Ovary (tissue), 3 donors: ENCODE measurements at regions not wholly inside any gene's neighbourhood (a gene's known extent, or its start where the extent isn't known, plus 50 kb on each side); places are given as distances from the start of the nearest gene placed in this dataset.

Source experiments
- EP300 ChIP-seq: sonication (generic); formaldehyde crosslinking; IDR thresholded peaks from one replicate; pipeline ENCODE4 v1.6.1; 2017; ENCODE audit warnings: antibody characterized with exemption
- POLR2A ChIP-seq: fragments of 450-650 bp; IDR thresholded peaks from one replicate; pipeline ENCODE4 v1.6.1; 2017; ENCODE audit warnings: antibody characterized with exemption, mild to moderate bottlenecking, moderate library complexity
- TF ChIP-seq, protein P1 (sequence below), 3 donors: fragments of 450-650 bp in 2 of 3; fragments of 200-600 bp in 1 of 3; IDR thresholded peaks; one replicate each; pipeline versions ENCODE4 v1.5.1 to v1.8.0; 2016 to 2022; ENCODE audit warnings: antibody characterized with exemption in 3 of 3, mild to moderate bottlenecking in 1 of 3
- donor health status: DM: no; HTN: no; CAD: no.

- TF ChIP-seq, protein P1, sequence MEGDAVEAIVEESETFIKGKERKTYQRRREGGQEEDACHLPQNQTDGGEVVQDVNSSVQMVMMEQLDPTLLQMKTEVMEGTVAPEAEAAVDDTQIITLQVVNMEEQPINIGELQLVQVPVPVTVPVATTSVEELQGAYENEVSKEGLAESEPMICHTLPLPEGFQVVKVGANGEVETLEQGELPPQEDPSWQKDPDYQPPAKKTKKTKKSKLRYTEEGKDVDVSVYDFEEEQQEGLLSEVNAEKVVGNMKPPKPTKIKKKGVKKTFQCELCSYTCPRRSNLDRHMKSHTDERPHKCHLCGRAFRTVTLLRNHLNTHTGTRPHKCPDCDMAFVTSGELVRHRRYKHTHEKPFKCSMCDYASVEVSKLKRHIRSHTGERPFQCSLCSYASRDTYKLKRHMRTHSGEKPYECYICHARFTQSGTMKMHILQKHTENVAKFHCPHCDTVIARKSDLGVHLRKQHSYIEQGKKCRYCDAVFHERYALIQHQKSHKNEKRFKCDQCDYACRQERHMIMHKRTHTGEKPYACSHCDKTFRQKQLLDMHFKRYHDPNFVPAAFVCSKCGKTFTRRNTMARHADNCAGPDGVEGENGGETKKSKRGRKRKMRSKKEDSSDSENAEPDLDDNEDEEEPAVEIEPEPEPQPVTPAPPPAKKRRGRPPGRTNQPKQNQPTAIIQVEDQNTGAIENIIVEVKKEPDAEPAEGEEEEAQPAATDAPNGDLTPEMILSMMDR (IDR thresholded peaks at IDR 0.05): no peak
- no peak for TF ChIP-seq EP300
- TF ChIP-seq POLR2A: no peak
Measured at GRCh38 chr2:109699646-109700045, 85.5 kb downstream of the SOWAHC start.
